Esophagus muscularis mucosa (tissue), 4 donors: ENCODE measurements at regions not wholly inside any gene's neighbourhood (a gene's known extent, or its start where the extent isn't known, plus 50 kb on each side); places are given as distances from the start of the nearest gene placed in this dataset.
"Not testable (repeated sequence)": the region's sequence is repeated elsewhere in the genome, so short reads cannot be mapped to it uniquely, and the experiment has no call there.

Source experiments
- DNase-seq: peaks from one replicate; pipeline ENCODE4 v3.0.0-alpha.2; 2017; ENCODE audit errors: extremely low spot score
- H3K27ac ChIP-seq, 4 donors: fragments of 200-600 bp; sonication (generic); replicated peaks in 1 of 4; 1 replicate in 3 of 4; 2 replicates in 1 of 4; pipeline ENCODE4 v1.5.1; 2016 to 2019; ENCODE audit warnings: mild to moderate bottlenecking in 1 of 4
- H3K27me3 ChIP-seq, 4 donors: fragments of 200-600 bp; sonication (generic); one replicate each; pipeline versions ENCODE4 v1.5.1 to v1.6.0; 2016 to 2019
- H3K36me3 ChIP-seq, 4 donors: fragments of 200-600 bp; sonication (generic); one replicate each; pipeline ENCODE4 v1.5.1; 2016 to 2019
- H3K4me1 ChIP-seq, 4 donors: fragments of 200-600 bp; sonication (generic); one replicate each; pipeline ENCODE4 v1.5.1; 2016 to 2019
- H3K4me3 ChIP-seq, 4 donors: fragments of 200-600 bp; sonication (generic); 1 replicate in 2 of 4; 2 replicates in 2 of 4; pipeline ENCODE4 v1.5.1; 2016 to 2019; ENCODE audit warnings: mild to moderate bottlenecking in 4 of 4, moderate library complexity in 1 of 4
- H3K9me3 ChIP-seq, 4 donors: fragments of 200-600 bp; sonication (generic); 1 replicate in 3 of 4; 2 replicates in 1 of 4; pipeline ENCODE4 v1.5.1; 2016 to 2019
- EP300 ChIP-seq: sonication (generic); formaldehyde crosslinking; IDR thresholded peaks from one replicate; pipeline ENCODE4 v1.6.1; 2017; ENCODE audit warnings: antibody characterized with exemption
- POLR2A ChIP-seq: fragments of 450-650 bp; IDR thresholded peaks from one replicate; pipeline ENCODE4 v1.6.1; 2017; ENCODE audit warnings: antibody characterized with exemption, moderate library complexity, mild to moderate bottlenecking, low read depth
- POLR2AphosphoS5 ChIP-seq, 2 donors: sonication (generic); formaldehyde crosslinking; IDR thresholded peaks; one replicate each; pipeline ENCODE4 v1.6.1; 2017; ENCODE audit warnings: antibody characterized with exemption in 2 of 2
- WGBS: methylation state at CpG from one replicate; pipeline ENCODE4 v1.1.5; 2018; 5-methylcytosine and 5-hydroxymethylcytosine counted together
- intact Hi-C: fragments of 100-400 bp; cut with DNase I; formaldehyde crosslinking; loops from one replicate; pipeline ENCODE4 v1.15.1; 2023
- TF ChIP-seq, protein P1 (sequence below), 3 experiments: fragments of 200-600 bp in 2 of 3; fragments of 450-650 bp in 1 of 3; sonication (generic) in 2 of 3; IDR thresholded peaks; one replicate each; pipeline ENCODE4 v1.5.1; 2017 to 2019; ENCODE audit warnings: antibody characterized with exemption in 3 of 3, mild to moderate bottlenecking in 2 of 3, moderate library complexity in 1 of 3

GRCh38 chr5:142239394-142240159 lies 85.2 kb downstream of the SPRY4 start:
- Histone ChIP-seq H3K4me3 (no peak overlapping the region), H3K36me3 (no peaks in the 10 kb centered on the region), H3K27ac (no peak overlapping the region), H3K27me3 (no peaks in the 10 kb centered on the region), H3K9me3 (no peaks in the 10 kb centered on the region), H3K4me1 (peaks cover 0 to 7% (median 0%) of the 10 kb centered on the region in 4 donors)
- intact Hi-C loops = no loop called here
- TF ChIP-seq EP300 (no peak), POLR2AphosphoS5 (IDR thresholded peaks at IDR 0.05) (no peak), POLR2A (no peak)
- TF ChIP-seq, protein P1, sequence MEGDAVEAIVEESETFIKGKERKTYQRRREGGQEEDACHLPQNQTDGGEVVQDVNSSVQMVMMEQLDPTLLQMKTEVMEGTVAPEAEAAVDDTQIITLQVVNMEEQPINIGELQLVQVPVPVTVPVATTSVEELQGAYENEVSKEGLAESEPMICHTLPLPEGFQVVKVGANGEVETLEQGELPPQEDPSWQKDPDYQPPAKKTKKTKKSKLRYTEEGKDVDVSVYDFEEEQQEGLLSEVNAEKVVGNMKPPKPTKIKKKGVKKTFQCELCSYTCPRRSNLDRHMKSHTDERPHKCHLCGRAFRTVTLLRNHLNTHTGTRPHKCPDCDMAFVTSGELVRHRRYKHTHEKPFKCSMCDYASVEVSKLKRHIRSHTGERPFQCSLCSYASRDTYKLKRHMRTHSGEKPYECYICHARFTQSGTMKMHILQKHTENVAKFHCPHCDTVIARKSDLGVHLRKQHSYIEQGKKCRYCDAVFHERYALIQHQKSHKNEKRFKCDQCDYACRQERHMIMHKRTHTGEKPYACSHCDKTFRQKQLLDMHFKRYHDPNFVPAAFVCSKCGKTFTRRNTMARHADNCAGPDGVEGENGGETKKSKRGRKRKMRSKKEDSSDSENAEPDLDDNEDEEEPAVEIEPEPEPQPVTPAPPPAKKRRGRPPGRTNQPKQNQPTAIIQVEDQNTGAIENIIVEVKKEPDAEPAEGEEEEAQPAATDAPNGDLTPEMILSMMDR (IDR thresholded peaks at IDR 0.05) = no peak
- no peak for DNase-seq
- 94% methylated on average over 4 of the region's 4 CpGs for WGBS

GRCh38 chr5:142237707-142238106 lies 87.1 kb downstream of the SPRY4 start:
- WGBS = 91% methylated on average over 3 of the region's 3 CpGs
- Histone ChIP-seq H3K9me3 (no peaks in the 10 kb centered on the region), H3K27me3 (no peaks in the 10 kb centered on the region), H3K27ac (no peak overlapping the region), H3K4me3 (no peak overlapping the region), H3K4me1 (no peaks in the 10 kb centered on the region), H3K36me3 (no peaks in the 10 kb centered on the region)
- no peak for DNase-seq
- intact Hi-C loops = no loop called here
- TF ChIP-seq, protein P1 (IDR thresholded peaks at IDR 0.05) = no peak
- TF ChIP-seq POLR2AphosphoS5 (IDR thresholded peaks at IDR 0.05) (no peak), EP300 (no peak), POLR2A (no peak)

DNA sequence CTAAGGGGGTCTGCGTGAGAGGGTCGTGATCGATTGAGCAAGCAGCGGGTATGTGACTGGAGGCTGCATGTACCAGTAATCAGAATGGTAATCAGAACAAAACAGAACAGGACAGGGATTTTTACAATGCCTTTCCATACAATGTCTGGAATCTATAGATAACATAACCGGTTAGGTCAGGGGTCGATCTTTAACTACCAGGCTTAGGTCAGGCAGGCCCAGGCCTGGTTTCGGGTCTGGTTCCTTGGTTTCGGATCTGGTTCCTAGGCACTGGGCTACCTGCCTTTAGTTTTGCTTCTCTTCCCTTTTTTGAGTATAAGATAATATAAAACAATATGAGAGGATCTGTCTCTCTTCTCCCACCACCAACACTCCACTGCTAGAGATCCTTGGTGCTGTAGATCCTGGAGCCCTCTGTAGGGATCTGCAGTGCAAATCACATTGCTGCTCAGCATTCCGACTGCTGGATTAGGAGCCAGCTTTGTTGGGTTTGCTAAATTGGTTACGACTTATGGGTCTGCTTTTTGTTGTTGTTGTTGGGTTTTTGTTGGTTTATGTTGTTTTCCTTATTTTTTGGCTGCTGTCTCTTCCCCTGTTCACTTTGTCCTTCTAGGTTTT lies 88.0 kb downstream of the SPRY4 start:
- intact Hi-C loops, H3K9me3 ChIP-seq, H3K4me3 ChIP-seq, H3K27me3 ChIP-seq, H3K36me3 ChIP-seq, DNase-seq, H3K4me1 ChIP-seq, H3K27ac ChIP-seq: not testable (repeated sequence)
- 84% methylated on average over 10 of the region's 10 CpGs for WGBS

- no peak for DNase-seq
- no peaks in the 10 kb centered on the region for H3K4me1 ChIP-seq
- no peaks in the 10 kb centered on the region for H3K9me3 ChIP-seq
- H3K27ac ChIP-seq = no peak overlapping the region
- no peaks in the 10 kb centered on the region for H3K36me3 ChIP-seq
- WGBS = 88% methylated on average over 24 of the region's 24 CpGs
- H3K4me3 ChIP-seq = no peak overlapping the region
- intact Hi-C loops = no loop called here
- TF ChIP-seq POLR2A = no peak
- no peak for TF ChIP-seq POLR2AphosphoS5 (IDR thresholded peaks at IDR 0.05)
- TF ChIP-seq, protein P1 (IDR thresholded peaks at IDR 0.05) = no peak
- no peak for TF ChIP-seq EP300
- no peaks in the 10 kb centered on the region for H3K27me3 ChIP-seq
These were observed 88.8 kb downstream of the SPRY4 start for GRCh38 chr5:142235870-142236672.
